B cell (primary cell): ENCODE measurements at regions not wholly inside any gene's neighbourhood (a gene's known extent, or its start where the extent isn't known, plus 50 kb on each side); places are given as distances from the start of the nearest gene placed in this dataset.

Source experiments
- ATAC-seq: fragments of 200-7000 bp; cut with Tn5 transposase; one replicate; pipeline ENCODE4 v1.10.0; 2021; ENCODE audit warnings: low read depth, mild to moderate bottlenecking, moderate number of reproducible peaks, moderate library complexity
- CTCF ChIA-PET: fragments of 350-600 bp; sonication (Branson Sonifier 250); formaldehyde crosslinking; loops from one replicate; lab custom pipeline; 2021; ENCODE audit warnings: antibody characterized with exemption, inconsistent platforms; lab: Charles Lee
- POLR2A ChIA-PET: fragments of 350-600 bp; sonication (Branson Sonifier 250); formaldehyde crosslinking; loops from one replicate; lab custom pipeline; 2021; ENCODE audit warnings: antibody characterized with exemption; lab: Charles Lee
- DNase-seq: peaks from one replicate; pipeline ENCODE4 v3.0.0; 2013
- H2AFZ ChIP-seq: 2 replicates; pipeline ENCODE4 v1.6.1; 2012; ENCODE audit warnings: mild to moderate bottlenecking, low read depth, low read length; ENCODE audit not compliant: insufficient read depth, poor library complexity, severe bottlenecking
- H3K27ac ChIP-seq, 2 donors: 1 replicate in 1 of 2; 2 replicates in 1 of 2; pipeline ENCODE4 v1.5.1; 2012 to 2013; ENCODE audit warnings: low read length in 2 of 2, mild to moderate bottlenecking in 2 of 2, moderate library complexity in 1 of 2
- H3K27me3 ChIP-seq, 4 experiments: fragments of 200-600 bp in 1 of 4; sonication (generic) in 1 of 4; replicated peaks in 1 of 4; 1 replicate in 2 of 4; 2 replicates in 2 of 4; pipeline versions ENCODE4 v1.6.1 to v1.7.0; 2013 to 2016; ENCODE audit warnings: low read length in 3 of 4, mild to moderate bottlenecking in 2 of 4, mixed read lengths in 1 of 4, moderate library complexity in 1 of 4; ENCODE audit not compliant: insufficient read depth in 4 of 4, control insufficient read depth in 3 of 4; ENCODE audit errors: control extremely low read depth in 1 of 4
- H3K36me3 ChIP-seq, 2 experiments: replicated peaks in 1 of 2; 1 replicate in 1 of 2; 2 replicates in 1 of 2; pipeline versions ENCODE4 v1.6.1 to v1.7.1; 2013; ENCODE audit warnings: low read length in 1 of 2; ENCODE audit not compliant: insufficient read depth in 2 of 2, control insufficient read depth in 1 of 2; ENCODE audit errors: control extremely low read depth in 1 of 2, extremely low read depth in 1 of 2
- H3K4me1 ChIP-seq, 2 donors: fragments of 200-600 bp in 1 of 2; sonication (generic) in 1 of 2; 1 replicate in 1 of 2; 2 replicates in 1 of 2; pipeline versions ENCODE4 v1.5.1 to v1.6.1; 2013 to 2017; ENCODE audit warnings: low read length in 2 of 2; ENCODE audit not compliant: control insufficient read depth in 2 of 2, insufficient read depth in 2 of 2
- H3K4me2 ChIP-seq: replicated peaks from 2 replicates; pipeline ENCODE3; 2012; ENCODE audit warnings: mild to moderate bottlenecking, low read depth, low read length; ENCODE audit not compliant: poor library complexity, severe bottlenecking
- H3K4me3 ChIP-seq, 5 experiments: fragments of 200-600 bp in 1 of 5; sonication (generic) in 1 of 5; 1 replicate in 3 of 5; 2 replicates in 2 of 5; pipeline versions ENCODE4 v1.5.1 to v1.7.0; 2011 to 2016; ENCODE audit warnings: low read length in 4 of 5, mild to moderate bottlenecking in 4 of 5, low read depth in 2 of 5, control low read depth in 1 of 5, moderate library complexity in 1 of 5; ENCODE audit not compliant: insufficient read depth in 1 of 5; ENCODE audit errors: control extremely low read depth in 1 of 5, extremely low read depth in 1 of 5
- H3K79me2 ChIP-seq: fragments of 200-600 bp; sonication (generic); one replicate; pipeline ENCODE4 v1.6.0; 2016; ENCODE audit warnings: low read length; ENCODE audit not compliant: control insufficient read depth, insufficient read depth
- H3K9ac ChIP-seq: fragments of 200-600 bp; sonication (generic); 2 replicates; pipeline ENCODE4 v1.6.1; 2017; ENCODE audit warnings: mild to moderate bottlenecking, low read length, moderate library complexity
- H3K9me3 ChIP-seq, 3 donors: one replicate each; pipeline versions ENCODE4 v1.6.1 to v1.7.1; 2013; ENCODE audit warnings: low read length in 2 of 3; ENCODE audit not compliant: control insufficient read depth in 2 of 3, insufficient read depth in 1 of 3; ENCODE audit errors: control extremely low read depth in 1 of 3
- H4K20me1 ChIP-seq: 2 replicates; pipeline ENCODE4 v1.6.0; 2012; ENCODE audit warnings: mild to moderate bottlenecking, low read length; ENCODE audit not compliant: insufficient read depth, control insufficient read depth, poor library complexity, severe bottlenecking
- H3K27ac Mint-ChIP-seq: one replicate; pipeline ENCODE4 v1.8.0; 2021; ENCODE audit warnings: mixed read lengths
- H3K27me3 Mint-ChIP-seq: one replicate; pipeline ENCODE4 v1.8.0; 2021; ENCODE audit warnings: mixed read lengths
- H3K4me1 Mint-ChIP-seq: one replicate; pipeline ENCODE4 v1.8.0; 2021; ENCODE audit warnings: mixed read lengths
- H3K4me3 Mint-ChIP-seq: one replicate; pipeline ENCODE4 v1.8.0; 2021; ENCODE audit warnings: mixed read lengths
- H3K9me3 Mint-ChIP-seq: one replicate; pipeline ENCODE4 v1.8.0; 2022; ENCODE audit warnings: mixed read lengths; ENCODE audit not compliant: insufficient read depth
- EZH2 ChIP-seq: IDR thresholded peaks from 2 replicates; pipeline ENCODE4 v1.6.1; 2012; ENCODE audit warnings: borderline replicate concordance, low read depth, mild to moderate bottlenecking, moderate library complexity, low read length; ENCODE audit not compliant: insufficient read depth, poor library complexity, severe bottlenecking
- WGBS: methylation state at CpG from one replicate; pipeline ENCODE4 v1.1.5; 2013; ENCODE audit warnings: missing lambda C conversion rate; ENCODE audit not compliant: insufficient coverage; 5-methylcytosine and 5-hydroxymethylcytosine counted together
- intact Hi-C: fragments of 100-400 bp; cut with micrococcal nuclease; formaldehyde crosslinking; loops from one replicate; pipeline ENCODE4 v1.10.0; 2022
- TF ChIP-seq, protein P1 (sequence below): fragments of 200-600 bp; IDR thresholded peaks from one replicate; pipeline ENCODE4 v1.8.0; 2022; ENCODE audit warnings: antibody characterized with exemption, mild to moderate bottlenecking

DNA sequence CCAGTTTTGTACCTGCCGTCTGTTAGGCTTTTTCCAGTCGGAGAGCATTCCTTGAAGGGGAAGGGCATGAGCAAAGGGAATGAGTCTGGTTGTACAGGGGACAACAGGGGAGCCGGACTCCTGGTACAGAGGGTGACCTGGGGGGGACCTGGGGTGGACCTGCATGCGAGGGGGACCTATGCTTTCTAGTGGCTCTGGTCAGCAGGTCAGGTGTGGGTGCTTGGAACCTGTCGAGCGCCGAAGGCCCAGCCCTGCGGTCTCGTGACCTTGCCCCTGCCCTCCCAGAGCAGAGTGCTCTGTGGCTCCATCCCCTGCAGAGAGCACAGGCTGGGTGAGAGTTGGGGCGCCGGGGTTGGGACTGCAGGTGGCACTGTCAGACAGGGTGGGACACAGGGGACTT, 96.7 kb upstream of the ASAP2 start:
- intact Hi-C loops = no loop called here
- Histone ChIP-seq H3K4me1 (no peaks in the 10 kb centered on the region), H4K20me1 (no peaks in the 10 kb centered on the region), H3K36me3 (no peaks in the 10 kb centered on the region), H3K4me2 (no peak overlapping the region), H2AFZ (no peak overlapping the region), H3K4me3 (no peak overlapping the region), H3K9me3 (no peaks in the 10 kb centered on the region), H3K79me2 (no peaks in the 10 kb centered on the region), H3K27ac (no peak overlapping the region), H3K27me3 (no peaks in the 10 kb centered on the region), H3K9ac (no peak overlapping the region)
- no peak for TF ChIP-seq EZH2
- TF ChIP-seq, protein P1, sequence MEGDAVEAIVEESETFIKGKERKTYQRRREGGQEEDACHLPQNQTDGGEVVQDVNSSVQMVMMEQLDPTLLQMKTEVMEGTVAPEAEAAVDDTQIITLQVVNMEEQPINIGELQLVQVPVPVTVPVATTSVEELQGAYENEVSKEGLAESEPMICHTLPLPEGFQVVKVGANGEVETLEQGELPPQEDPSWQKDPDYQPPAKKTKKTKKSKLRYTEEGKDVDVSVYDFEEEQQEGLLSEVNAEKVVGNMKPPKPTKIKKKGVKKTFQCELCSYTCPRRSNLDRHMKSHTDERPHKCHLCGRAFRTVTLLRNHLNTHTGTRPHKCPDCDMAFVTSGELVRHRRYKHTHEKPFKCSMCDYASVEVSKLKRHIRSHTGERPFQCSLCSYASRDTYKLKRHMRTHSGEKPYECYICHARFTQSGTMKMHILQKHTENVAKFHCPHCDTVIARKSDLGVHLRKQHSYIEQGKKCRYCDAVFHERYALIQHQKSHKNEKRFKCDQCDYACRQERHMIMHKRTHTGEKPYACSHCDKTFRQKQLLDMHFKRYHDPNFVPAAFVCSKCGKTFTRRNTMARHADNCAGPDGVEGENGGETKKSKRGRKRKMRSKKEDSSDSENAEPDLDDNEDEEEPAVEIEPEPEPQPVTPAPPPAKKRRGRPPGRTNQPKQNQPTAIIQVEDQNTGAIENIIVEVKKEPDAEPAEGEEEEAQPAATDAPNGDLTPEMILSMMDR = no peak
- CTCF ChIA-PET = no interaction called here
- no peaks in the 10 kb centered on the region for H3K9me3 Mint-ChIP-seq
- H3K27ac Mint-ChIP-seq = no peak overlapping the region
- 97% methylated on average over 10 of the region's 11 CpGs for WGBS
- peaks cover 6% of the 10 kb centered on the region for H3K27me3 Mint-ChIP-seq
- DNase-seq (no peak), ATAC-seq (no peak)
- no peaks in the 10 kb centered on the region for H3K4me1 Mint-ChIP-seq
- POLR2A ChIA-PET = no interaction called here
- H3K4me3 Mint-ChIP-seq = no peak overlapping the region

- Histone ChIP-seq H3K4me3 (no peak overlapping the region), H3K36me3 (no peaks in the 10 kb centered on the region), H2AFZ (no peak overlapping the region), H3K9me3 (no peaks in the 10 kb centered on the region), H3K4me2 (no peak overlapping the region), H3K27me3 (no peaks in the 10 kb centered on the region), H3K4me1 (no peaks in the 10 kb centered on the region), H3K79me2 (no peaks in the 10 kb centered on the region), H4K20me1 (no peaks in the 10 kb centered on the region), H3K27ac (no peak overlapping the region), H3K9ac (no peak overlapping the region)
- CTCF ChIA-PET = no interaction called here
- WGBS = 52% methylated on average over 8 of the region's 11 CpGs
- POLR2A ChIA-PET = no interaction called here
- intact Hi-C loops = no loop called here
- TF ChIP-seq, protein P1 = no peak
- no peak for TF ChIP-seq EZH2
- no peaks in the 10 kb centered on the region for H3K9me3 Mint-ChIP-seq
- no peak overlapping the region for H3K4me3 Mint-ChIP-seq
- ATAC-seq = no peak
- no peaks in the 10 kb centered on the region for H3K4me1 Mint-ChIP-seq
- H3K27ac Mint-ChIP-seq = no peak overlapping the region
- H3K27me3 Mint-ChIP-seq = peaks cover 6% of the 10 kb centered on the region
- DNase-seq = no peak
These were observed 98.2 kb upstream of the ASAP2 start for GRCh38 chr2:9108210-9108967.
